Transverse colon (tissue), 4 donors: ENCODE measurements at regions not wholly inside any gene's neighbourhood (a gene's known extent, or its start where the extent isn't known, plus 50 kb on each side); places are given as distances from the start of the nearest gene placed in this dataset.

ENCODE experiments used
- DNase-seq: peaks from one replicate; pipeline ENCODE4 v3.0.0-alpha.2; 2019
- H3K27ac ChIP-seq, 4 donors: fragments of 200-600 bp; sonication (generic); 2 replicates each; pipeline ENCODE4 v1.5.1; 2016 to 2018; ENCODE audit warnings: inconsistent platforms in 4 of 4
- H3K27me3 ChIP-seq: fragments of 200-600 bp; sonication (generic); 2 replicates; pipeline ENCODE4 v1.5.1; 2017; ENCODE audit warnings: inconsistent platforms
- H3K36me3 ChIP-seq, 4 donors: fragments of 200-600 bp; sonication (generic); 2 replicates each; pipeline ENCODE4 v1.5.1; 2017 to 2019; ENCODE audit warnings: inconsistent platforms in 4 of 4
- H3K4me1 ChIP-seq, 4 donors: fragments of 200-600 bp; sonication (generic); 2 replicates each; pipeline ENCODE4 v1.5.1; 2017 to 2020; ENCODE audit warnings: inconsistent platforms in 4 of 4
- H3K4me3 ChIP-seq, 4 donors: fragments of 200-600 bp; sonication (generic); 1 replicate in 1 of 4; 2 replicates in 3 of 4; pipeline versions ENCODE4 v1.5.1 to v1.6.1; 2017 to 2019; ENCODE audit warnings: inconsistent platforms in 4 of 4
- H3K9me3 ChIP-seq, 2 donors: fragments of 200-600 bp; sonication (generic); 2 replicates each; pipeline ENCODE4 v1.5.1; 2017 to 2019; ENCODE audit warnings: inconsistent platforms in 2 of 2
- EP300 ChIP-seq: sonication (generic); formaldehyde crosslinking; IDR thresholded peaks from one replicate; pipeline ENCODE4 v1.6.1; 2017; ENCODE audit warnings: antibody characterized with exemption, low read depth
- POLR2A ChIP-seq: fragments of 450-650 bp; IDR thresholded peaks from one replicate; pipeline ENCODE4 v1.6.1; 2016; ENCODE audit warnings: antibody characterized with exemption, mild to moderate bottlenecking, moderate library complexity
- POLR2AphosphoS5 ChIP-seq, 3 donors: sonication (generic); formaldehyde crosslinking; IDR thresholded peaks; one replicate each; pipeline ENCODE4 v1.6.1; 2016; ENCODE audit warnings: antibody characterized with exemption in 3 of 3
- WGBS, 2 donors: methylation state at CpG; one replicate each; pipeline ENCODE4 v1.1.5; 2018; ENCODE audit warnings: low coverage in 1 of 2; 5-methylcytosine and 5-hydroxymethylcytosine counted together
- in situ Hi-C, 4 donors: fragments of 200-750 bp; cut with MboI; loops; one replicate each; pipeline versions ENCODE4 v1.15.0 to v1.15.1; 2017; ENCODE audit warnings: low sequenced_read_pairs in 3 of 4, low pct_ligation_motif_present in 1 of 4, low pct_unique_long_range_greater_than_20kb in 1 of 4
- intact Hi-C: fragments of 100-400 bp; cut with DNase I; formaldehyde crosslinking; loops from one replicate; pipeline ENCODE4 v1.15.1; 2023; ENCODE audit warnings: low total_unique reads
- TF ChIP-seq, protein P1 (sequence below), 5 experiments: fragments of 200-600 bp in 3 of 5; fragments of 450-650 bp in 2 of 5; sonication (generic) in 3 of 5; IDR thresholded peaks; 1 replicate in 2 of 5; 2 replicates in 3 of 5; pipeline ENCODE4 v1.5.1; 2016 to 2017; ENCODE audit warnings: antibody characterized with exemption in 5 of 5, inconsistent platforms in 3 of 5, mild to moderate bottlenecking in 2 of 5, moderate library complexity in 1 of 5

GRCh38 chr4:179803857-179804256, 2361.6 kb upstream of the AGA start:
- no peak for DNase-seq
- WGBS, 2 donors: 33 to 64% methylated on average over 1 of the region's 1 CpG
- TF ChIP-seq EP300 (no peak), POLR2AphosphoS5 (IDR thresholded peaks at IDR 0.05) (no peak), POLR2A (no peak)
- TF ChIP-seq, protein P1, sequence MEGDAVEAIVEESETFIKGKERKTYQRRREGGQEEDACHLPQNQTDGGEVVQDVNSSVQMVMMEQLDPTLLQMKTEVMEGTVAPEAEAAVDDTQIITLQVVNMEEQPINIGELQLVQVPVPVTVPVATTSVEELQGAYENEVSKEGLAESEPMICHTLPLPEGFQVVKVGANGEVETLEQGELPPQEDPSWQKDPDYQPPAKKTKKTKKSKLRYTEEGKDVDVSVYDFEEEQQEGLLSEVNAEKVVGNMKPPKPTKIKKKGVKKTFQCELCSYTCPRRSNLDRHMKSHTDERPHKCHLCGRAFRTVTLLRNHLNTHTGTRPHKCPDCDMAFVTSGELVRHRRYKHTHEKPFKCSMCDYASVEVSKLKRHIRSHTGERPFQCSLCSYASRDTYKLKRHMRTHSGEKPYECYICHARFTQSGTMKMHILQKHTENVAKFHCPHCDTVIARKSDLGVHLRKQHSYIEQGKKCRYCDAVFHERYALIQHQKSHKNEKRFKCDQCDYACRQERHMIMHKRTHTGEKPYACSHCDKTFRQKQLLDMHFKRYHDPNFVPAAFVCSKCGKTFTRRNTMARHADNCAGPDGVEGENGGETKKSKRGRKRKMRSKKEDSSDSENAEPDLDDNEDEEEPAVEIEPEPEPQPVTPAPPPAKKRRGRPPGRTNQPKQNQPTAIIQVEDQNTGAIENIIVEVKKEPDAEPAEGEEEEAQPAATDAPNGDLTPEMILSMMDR (IDR thresholded peaks at IDR 0.05): no peak
- intact Hi-C loops: no loop called here
- Histone ChIP-seq H3K4me3 (no peak overlapping the region), H3K36me3 (no peaks in the 10 kb centered on the region), H3K9me3 (no peaks in the 10 kb centered on the region), H3K4me1 (no peaks in the 10 kb centered on the region), H3K27ac (no peak overlapping the region), H3K27me3 (no peaks in the 10 kb centered on the region)
- in situ Hi-C loops: no loop called here

DNA sequence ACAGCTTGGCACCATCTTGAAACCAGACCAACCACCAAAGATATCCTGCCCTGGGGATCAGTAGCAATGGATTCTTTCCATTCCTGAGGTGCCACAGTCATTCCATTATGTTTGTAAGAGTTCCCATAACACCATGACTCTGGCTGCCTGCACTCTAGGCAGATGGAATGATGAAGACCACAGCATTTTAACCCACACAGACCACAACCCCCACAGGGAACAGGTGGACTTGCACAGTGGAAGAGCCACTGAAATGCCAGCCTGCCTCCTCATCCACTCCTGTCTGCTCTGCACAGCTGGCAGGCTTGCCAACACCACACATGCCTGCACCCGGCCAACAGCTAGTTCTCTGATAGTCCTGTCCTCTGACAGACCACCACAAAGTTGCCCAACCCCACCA, 2362.2 kb upstream of the AGA start:
- no peak for DNase-seq
- H3K36me3 ChIP-seq: no peaks in the 10 kb centered on the region
- H3K27ac ChIP-seq: no peak overlapping the region
- 64% methylated on average over 1 of the region's 1 CpG; no CpG with 5 or more reads in 1 of the 2 donors for WGBS, 2 donors
- no peak overlapping the region for H3K4me3 ChIP-seq
- H3K4me1 ChIP-seq: no peaks in the 10 kb centered on the region
- TF ChIP-seq POLR2AphosphoS5 (IDR thresholded peaks at IDR 0.05): no peak
- TF ChIP-seq, protein P1 (IDR thresholded peaks at IDR 0.05): no peak
- no peak for TF ChIP-seq POLR2A
- no peak for TF ChIP-seq EP300
- intact Hi-C loops: no loop called here
- in situ Hi-C loops: no loop called here
- H3K9me3 ChIP-seq: no peaks in the 10 kb centered on the region
- no peaks in the 10 kb centered on the region for H3K27me3 ChIP-seq

GRCh38 chr4:179817317-179817716, 2375.1 kb upstream of the AGA start:
- WGBS, 2 donors: 71 to 73% methylated on average over 8 of the region's 8 CpGs
- in situ Hi-C loops: no loop called here

GRCh38 chr4:179823342-179823741, 2381.1 kb upstream of the AGA start:
- intact Hi-C loops: no loop called here
- Histone ChIP-seq H3K27me3 (no peaks in the 10 kb centered on the region), H3K27ac (no peak overlapping the region), H3K4me1 (no peaks in the 10 kb centered on the region), H3K4me3 (no peak overlapping the region), H3K36me3 (no peaks in the 10 kb centered on the region), H3K9me3 (no peaks in the 10 kb centered on the region)
- no peak for TF ChIP-seq POLR2AphosphoS5 (IDR thresholded peaks at IDR 0.05)
- no peak for TF ChIP-seq POLR2A
- TF ChIP-seq, protein P1 (IDR thresholded peaks at IDR 0.05): no peak
- no peak for TF ChIP-seq EP300
- 25 to 58% methylated on average over 2 of the region's 2 CpGs for WGBS, 2 donors
- DNase-seq: no peak
- in situ Hi-C loops: no loop called here

More at GRCh38 chr4:179817317-179817716, 2375.1 kb upstream of the AGA start:
- TF ChIP-seq POLR2A: no peak
- no peak for TF ChIP-seq POLR2AphosphoS5 (IDR thresholded peaks at IDR 0.05)
- no peaks in the 10 kb centered on the region for H3K36me3 ChIP-seq
- no peak overlapping the region for H3K27ac ChIP-seq
- no peaks in the 10 kb centered on the region for H3K27me3 ChIP-seq
- DNase-seq: no peak
- no peaks in the 10 kb centered on the region for H3K4me1 ChIP-seq
- no peaks in the 10 kb centered on the region for H3K9me3 ChIP-seq
- no peak overlapping the region for H3K4me3 ChIP-seq
- intact Hi-C loops: no loop called here

GRCh38 chr4:179831274-179831673, 2389.0 kb upstream of the AGA start:
- intact Hi-C loops: no loop called here
- no peaks in the 10 kb centered on the region for H3K27me3 ChIP-seq
- no peaks in the 10 kb centered on the region for H3K9me3 ChIP-seq
- no peak for TF ChIP-seq POLR2AphosphoS5 (IDR thresholded peaks at IDR 0.05)
- no peak for TF ChIP-seq POLR2A
- DNase-seq: no peak
- in situ Hi-C loops: no loop called here
- H3K4me1 ChIP-seq: no peaks in the 10 kb centered on the region
- H3K36me3 ChIP-seq: no peaks in the 10 kb centered on the region
- no peak overlapping the region for H3K4me3 ChIP-seq
- no peak overlapping the region for H3K27ac ChIP-seq
- 85 to 86% methylated on average over 4 of the region's 4 CpGs for WGBS, 2 donors
